ENCODE measurements at regions not wholly inside any gene's neighbourhood (a gene's known extent, or its start where the extent isn't known, plus 50 kb on each side); places are given as distances from the start of the nearest gene placed in this dataset.

GRCh38 chr11:134535029-134536025 lies 123.3 kb upstream of the B3GAT1 start:
- H3K27me3 Mint-ChIP-seq: peaks cover 26 to 30% of the 10 kb centered on the region in 2 donors
- peaks cover 12 to 14% of the 10 kb centered on the region in 2 donors for H3K4me1 Mint-ChIP-seq (ENCODE audit: low read depth in 2 of 2)
- DNase-seq (ENCODE audit: low spot score): no peak
- no peaks in the 10 kb centered on the region for H3K9me3 Mint-ChIP-seq
- H3K36me3 Mint-ChIP-seq: no peaks in the 10 kb centered on the region
- H3K27ac Mint-ChIP-seq: no peak overlapping the region
- H3K4me3 Mint-ChIP-seq: no peak overlapping the region
- ATAC-seq: peak in 1 of 2 donors; percentile 21

- Mint-ChIP-seq H3K4me3 (no peak overlapping the region), H3K4me1 (ENCODE audit: low read depth in 2 of 2) (peaks cover 12 to 14% of the 10 kb centered on the region in 2 donors), H3K27ac (no peak overlapping the region), H3K9me3 (no peaks in the 10 kb centered on the region), H3K27me3 (peaks cover 24 to 28% of the 10 kb centered on the region in 2 donors), H3K36me3 (no peaks in the 10 kb centered on the region)
- DNase-seq (ENCODE audit: low spot score) (no peak), ATAC-seq (no peak)
These were observed 121.5 kb upstream of the B3GAT1 start for GRCh38 chr11:134533511-134533910.

- Mint-ChIP-seq H3K4me1 (ENCODE audit: low read depth in 2 of 2) (peaks cover 8 to 14% of the 10 kb centered on the region in 2 donors), H3K27ac (no peak overlapping the region), H3K27me3 (peaks cover 19 to 22% of the 10 kb centered on the region in 2 donors), H3K9me3 (no peaks in the 10 kb centered on the region), H3K4me3 (no peak overlapping the region), H3K36me3 (no peaks in the 10 kb centered on the region)
- DNase-seq (ENCODE audit: low spot score): no peak
- ATAC-seq: no peak
These were observed 120.9 kb upstream of the B3GAT1 start for GRCh38 chr11:134532921-134533421.

- Mint-ChIP-seq H3K4me3 (no peak overlapping the region), H3K9me3 (no peaks in the 10 kb centered on the region), H3K27ac (no peak overlapping the region), H3K27me3 (peaks cover 14 to 16% of the 10 kb centered on the region in 2 donors), H3K36me3 (no peaks in the 10 kb centered on the region), H3K4me1 (ENCODE audit: low read depth in 2 of 2) (peaks cover 2 to 11% of the 10 kb centered on the region in 2 donors)
- ATAC-seq (no peak), DNase-seq (ENCODE audit: low spot score) (no peak)
These were observed 120.3 kb upstream of the B3GAT1 start for GRCh38 chr11:134532131-134532920.

- no peak overlapping the region for H3K27ac Mint-ChIP-seq
- peaks cover 0 to 8% of the 10 kb centered on the region in 2 donors for H3K4me1 Mint-ChIP-seq (ENCODE audit: low read depth in 2 of 2)
- ATAC-seq (no peak), DNase-seq (ENCODE audit: low spot score) (no peak)
- peaks cover 13 to 14% of the 10 kb centered on the region in 2 donors for H3K27me3 Mint-ChIP-seq
- H3K4me3 Mint-ChIP-seq: no peak overlapping the region
- no peaks in the 10 kb centered on the region for H3K9me3 Mint-ChIP-seq
- H3K36me3 Mint-ChIP-seq: no peaks in the 10 kb centered on the region
These were observed 119.5 kb upstream of the B3GAT1 start for GRCh38 chr11:134531327-134532130.

GRCh38 chr11:134530636-134531326 lies 118.7 kb upstream of the B3GAT1 start:
- no peaks in the 10 kb centered on the region for H3K36me3 Mint-ChIP-seq
- peaks cover 13 to 14% of the 10 kb centered on the region in 2 donors for H3K27me3 Mint-ChIP-seq
- no peak for DNase-seq (ENCODE audit: low spot score)
- H3K27ac Mint-ChIP-seq: no peak overlapping the region
- H3K4me1 Mint-ChIP-seq (ENCODE audit: low read depth in 2 of 2): peaks cover 0 to 4% of the 10 kb centered on the region in 2 donors
- no peaks in the 10 kb centered on the region for H3K9me3 Mint-ChIP-seq
- ATAC-seq: no peak
- no peak overlapping the region for H3K4me3 Mint-ChIP-seq

- no peaks in the 10 kb centered on the region for H3K9me3 Mint-ChIP-seq
These were observed 117.4 kb upstream of the B3GAT1 start for GRCh38 chr11:134529212-134530096.

GRCh38 chr11:134528453-134528852 lies 116.4 kb upstream of the B3GAT1 start:
- Mint-ChIP-seq H3K4me1 (ENCODE audit: low read depth in 2 of 2) (peaks cover 0 to 4% of the 10 kb centered on the region in 2 donors), H3K4me3 (no peak overlapping the region), H3K27me3 (peaks cover 0 to 6% of the 10 kb centered on the region in 2 donors), H3K36me3 (no peaks in the 10 kb centered on the region), H3K27ac (no peak overlapping the region), H3K9me3 (no peaks in the 10 kb centered on the region)
- DNase-seq (ENCODE audit: low spot score) (no peak), ATAC-seq (no peak)

More at GRCh38 chr11:134529212-134530096, 117.4 kb upstream of the B3GAT1 start:
- H3K36me3 Mint-ChIP-seq: no peaks in the 10 kb centered on the region
- no peak overlapping the region for H3K4me3 Mint-ChIP-seq
- DNase-seq (ENCODE audit: low spot score) (no peak), ATAC-seq (no peak)
- H3K4me1 Mint-ChIP-seq (ENCODE audit: low read depth in 2 of 2): peaks cover 0 to 4% of the 10 kb centered on the region in 2 donors
- no peak overlapping the region for H3K27ac Mint-ChIP-seq
- H3K27me3 Mint-ChIP-seq: peaks cover 8 to 10% of the 10 kb centered on the region in 2 donors

GRCh38 chr11:134527382-134528243 lies 115.6 kb upstream of the B3GAT1 start:
- ATAC-seq (peak in 1 of 2 donors; percentile 5), DNase-seq (ENCODE audit: low spot score) (no peak)
- H3K4me3 Mint-ChIP-seq: no peak overlapping the region
- H3K36me3 Mint-ChIP-seq: no peaks in the 10 kb centered on the region
- peaks cover 0 to 6% of the 10 kb centered on the region in 2 donors for H3K27me3 Mint-ChIP-seq
- no peak overlapping the region for H3K27ac Mint-ChIP-seq
- H3K9me3 Mint-ChIP-seq: no peaks in the 10 kb centered on the region
- H3K4me1 Mint-ChIP-seq (ENCODE audit: low read depth in 2 of 2): peaks cover 0 to 4% of the 10 kb centered on the region in 2 donors

- H3K4me3 Mint-ChIP-seq: no peak overlapping the region
- H3K36me3 Mint-ChIP-seq: no peaks in the 10 kb centered on the region
- DNase-seq (ENCODE audit: low spot score) (no peak), ATAC-seq (no peak)
- H3K27me3 Mint-ChIP-seq: peaks cover 7 to 8% of the 10 kb centered on the region in 2 donors
- H3K4me1 Mint-ChIP-seq (ENCODE audit: low read depth in 2 of 2): peaks cover 0 to 6% of the 10 kb centered on the region in 2 donors
- no peaks in the 10 kb centered on the region for H3K9me3 Mint-ChIP-seq
- H3K27ac Mint-ChIP-seq: no peak overlapping the region
These were observed 113.1 kb upstream of the B3GAT1 start for GRCh38 chr11:134524896-134525845.

Measured in natural killer cell treated with Interleukin-12 subunit alpha and Interleukin-12 subunit beta and Interleukin-15 and Interleukin-18, amount 100 ng/mL, for 72 hours (primary cell).